HepG2 (cell line): ENCODE measurements at regions not wholly inside any gene's neighbourhood (a gene's known extent, or its start where the extent isn't known, plus 50 kb on each side); places are given as distances from the start of the nearest gene placed in this dataset.

Experiments
- ATAC-seq: fragments of 200-7000 bp; cut with Tn5 transposase; 3 replicates; pipeline ENCODE4 v1.9.1; 2020; ENCODE audit warnings: mild to moderate bottlenecking, moderate library complexity
- BruUV-seq: library from RNA; stranded (reverse); fragments of 400-500 nt; replicated peaks from 2 replicates; lab custom pipeline; 2021; lab: Mats Ljungman, UMichigan
- CTCF ChIA-PET: fragments of 300-600 bp; formaldehyde crosslinking; extraction: SDS; loops from one replicate; lab custom pipeline; 2021; ENCODE audit warnings: low total read pairs, inconsistent platforms, low intra/inter-chr PET ratio; lab: Yijun Ruan, JAX
- POLR2A ChIA-PET: fragments of 350-600 bp; sonication (Branson Sonifier 250); formaldehyde crosslinking; loops from one replicate; lab custom pipeline; 2020; ENCODE audit warnings: antibody characterized with exemption, inconsistent platforms; lab: Yijun Ruan, JAX
- DNase-seq: peaks from one replicate; pipeline ENCODE4 v3.0.0-alpha.2; 2015; ENCODE audit warnings: low spot score
- FAIRE-seq: peaks from 3 replicates; lab custom pipeline; 2011; peaks lifted over from hg19 to GRCh38; lab: Jason Lieb, UNC
- H2AFZ ChIP-seq: one replicate; pipeline ENCODE4 v1.6.1; 2011; ENCODE audit warnings: low read length, inconsistent platforms
- H3K27ac ChIP-seq: fragments of 300-600 bp; 3 replicates; pipeline ENCODE4 v1.8.0; 2011; ENCODE audit warnings: mixed run types, mild to moderate bottlenecking, mixed read lengths, low read length, inconsistent platforms; ENCODE audit not compliant: insufficient read depth; ENCODE audit errors: extremely low read length
- H3K27me3 ChIP-seq, 2 experiments: fragments of 200-600 bp in 1 of 2; 2 replicates in 1 of 2; 3 replicates in 1 of 2; pipeline versions ENCODE4 v1.6.0 to v1.8.0; 2011; ENCODE audit warnings: low read length in 2 of 2, mild to moderate bottlenecking in 2 of 2, moderate library complexity in 2 of 2, inconsistent platforms in 1 of 2; ENCODE audit not compliant: insufficient read depth in 2 of 2, control insufficient read depth in 1 of 2
- H3K36me3 ChIP-seq, 2 experiments: fragments of 200-600 bp in 1 of 2; replicated peaks in 1 of 2; 2 replicates in 1 of 2; 3 replicates in 1 of 2; pipeline versions ENCODE4 v1.5.1 to v1.8.0; 2011; ENCODE audit warnings: low read length in 2 of 2, inconsistent platforms in 1 of 2; ENCODE audit not compliant: insufficient read depth in 2 of 2, control insufficient read depth in 1 of 2
- H3K4me1 ChIP-seq: 2 replicates; pipeline ENCODE4 v1.5.1; 2012; ENCODE audit warnings: low read length, inconsistent platforms; ENCODE audit not compliant: insufficient read depth
- H3K4me2 ChIP-seq: 2 replicates; pipeline ENCODE4 v1.6.0; 2011; ENCODE audit warnings: low read depth, low read length, inconsistent platforms
- H3K4me3 ChIP-seq, 3 experiments: fragments of 200-600 bp in 1 of 3; sonication (generic), shearing (Covaris generic) in 1 of 3; replicated peaks in 1 of 3; 2 replicates each; pipeline ENCODE4 v1.5.1; 2011 to 2016; ENCODE audit warnings: low read length in 3 of 3, inconsistent platforms in 2 of 3, low read depth in 2 of 3, mild to moderate bottlenecking in 2 of 3, control low read depth in 1 of 3, mixed read lengths in 1 of 3; ENCODE audit not compliant: insufficient read depth in 1 of 3
- H3K79me2 ChIP-seq: one replicate; pipeline ENCODE4 v1.6.1; 2011; ENCODE audit warnings: low read length, inconsistent platforms; ENCODE audit not compliant: insufficient read depth
- H3K9ac ChIP-seq: 2 replicates; pipeline ENCODE4 v1.6.0; 2011; ENCODE audit warnings: mild to moderate bottlenecking, low read depth, low read length, inconsistent platforms; ENCODE audit not compliant: insufficient read depth
- H3K9me3 ChIP-seq: 2 replicates; pipeline ENCODE4 v1.5.1; 2012; ENCODE audit warnings: mild to moderate bottlenecking, low read length
- H4K20me1 ChIP-seq: 2 replicates; pipeline ENCODE4 v1.6.0; 2011; ENCODE audit warnings: inconsistent platforms, mild to moderate bottlenecking, low read length, moderate library complexity; ENCODE audit not compliant: insufficient read depth
- ELK4 ChIP-seq: sonication (generic); formaldehyde crosslinking; IDR thresholded peaks from 2 replicates; pipeline ENCODE4 v1.9.0; 2021; ENCODE audit warnings: missing genetic modification reagents, borderline replicate concordance
- SNAPC4 ChIP-seq: sonication (generic); formaldehyde crosslinking; IDR thresholded peaks from 2 replicates; pipeline ENCODE4 v1.4.0; 2020; ENCODE audit warnings: mild to moderate bottlenecking, missing genetic modification reagents
- SOX6 ChIP-seq, 2 experiments: fragments of 450-650 bp in 1 of 2; sonication (generic) in 1 of 2; formaldehyde crosslinking in 1 of 2; IDR thresholded peaks; 2 replicates each; pipeline versions ENCODE4 v1.4.0 to v1.6.1; 2017 to 2020; ENCODE audit warnings: antibody characterized with exemption in 1 of 2, mild to moderate bottlenecking in 1 of 2, missing genetic modification reagents in 1 of 2
- ZSCAN5A ChIP-seq: sonication (generic); formaldehyde crosslinking; IDR thresholded peaks from 2 replicates; pipeline ENCODE4 v1.8.0; 2022; ENCODE audit warnings: mild to moderate bottlenecking, missing genetic modification reagents, borderline replicate concordance
- WGBS: methylation state at CpG from one replicate; pipeline ENCODE4 v1.1.6; 2017; ENCODE audit warnings: low lambda C conversion rate; 5-methylcytosine and 5-hydroxymethylcytosine counted together
- in situ Hi-C: cut with HindIII; loops from 2 replicates; pipeline ENCODE4 v1.10.0; 2017; ENCODE audit warnings: low pct_unique_long_range_greater_than_20kb; ENCODE audit not compliant: extremely low pct_ligation_motif_present
- intact Hi-C: fragments of 100-400 bp; cut with micrococcal nuclease; formaldehyde crosslinking; loops from one replicate; pipeline ENCODE4 v1.10.0; 2022; ENCODE audit not compliant: unreplicated experiment

- no peak for TF ChIP-seq SNAPC4 (CRISPR knock-in tag)
Observed at GRCh38 chr1:78237364-78237916, 191.7 kb downstream of the GIPC2 start (continued).

- H2AFZ ChIP-seq = no peak overlapping the region
- H4K20me1 ChIP-seq = no peaks in the 10 kb centered on the region
- H3K79me2 ChIP-seq = no peaks in the 10 kb centered on the region
- no peak for FAIRE-seq
- intact Hi-C loops = no loop called here
- ChIA-PET POLR2A (no interaction called here), CTCF (no interaction called here)
- BruUV-seq = no TSS peak
- no peak overlapping the region for H3K4me2 ChIP-seq
- H3K4me3 ChIP-seq = no peak overlapping the region
- no peak for TF ChIP-seq ELK4 (CRISPR knock-in tag)
- no peak for TF ChIP-seq ZSCAN5A (CRISPR knock-in tag)
- no peak for TF ChIP-seq SOX6 (IDR thresholded peaks at IDR 0.05)
- TF ChIP-seq SOX6 (CRISPR knock-in tag; IDR thresholded peaks at IDR 0.05) = no peak
- no peaks in the 10 kb centered on the region for H3K27me3 ChIP-seq
- ATAC-seq = no peak
- 24% methylated on average over 2 of the region's 2 CpGs for WGBS
- H3K36me3 ChIP-seq = no peaks in the 10 kb centered on the region
- no peak overlapping the region for H3K27ac ChIP-seq
- in situ Hi-C loops = no loop called here
- no peak for DNase-seq
- no peaks in the 10 kb centered on the region for H3K4me1 ChIP-seq
- no peak overlapping the region for H3K9ac ChIP-seq
- H3K9me3 ChIP-seq = no peaks in the 10 kb centered on the region
Observed at GRCh38 chr1:78240191-78240590, 194.4 kb downstream of the GIPC2 start.
